Skeletal muscle tissue (tissue), 4 donors: ENCODE measurements at regions not wholly inside any gene's neighbourhood (a gene's known extent, or its start where the extent isn't known, plus 50 kb on each side); places are given as distances from the start of the nearest gene placed in this dataset. TPM values are rescaled to one million over a fixed set of nuclear protein-coding genes. Genes with fewer than 3 reads are reported as not detected.

ENCODE experiments used
- H3K27ac ChIP-seq: one replicate; pipeline ENCODE4 v1.7.0; 2013; ENCODE audit warnings: mild to moderate bottlenecking, low read depth, low read length, inconsistent platforms
- H3K27me3 ChIP-seq, 3 donors: one replicate each; pipeline ENCODE4 v1.7.0; 2013; ENCODE audit warnings: low read length in 3 of 3; ENCODE audit not compliant: control insufficient read depth in 3 of 3, insufficient read depth in 3 of 3
- H3K36me3 ChIP-seq, 3 donors: one replicate each; pipeline ENCODE4 v1.7.0; 2013; ENCODE audit warnings: low read length in 3 of 3; ENCODE audit not compliant: control insufficient read depth in 3 of 3, insufficient read depth in 3 of 3
- H3K4me1 ChIP-seq, 3 donors: one replicate each; pipeline ENCODE4 v1.7.0; 2013; ENCODE audit warnings: low read length in 3 of 3, mild to moderate bottlenecking in 3 of 3; ENCODE audit not compliant: control insufficient read depth in 3 of 3, insufficient read depth in 3 of 3
- H3K4me3 ChIP-seq, 3 donors: one replicate each; pipeline ENCODE4 v1.7.0; 2013; ENCODE audit warnings: low read length in 3 of 3
- H3K9ac ChIP-seq, 3 donors: one replicate each; pipeline ENCODE4 v1.7.0; 2013; ENCODE audit warnings: low read length in 3 of 3, mild to moderate bottlenecking in 3 of 3, moderate library complexity in 2 of 3, low read depth in 1 of 3
- H3K9me3 ChIP-seq, 3 donors: one replicate each; pipeline ENCODE4 v1.7.0; 2013; ENCODE audit warnings: low read length in 3 of 3; ENCODE audit not compliant: control insufficient read depth in 3 of 3
- small RNA-seq: library from RNA; depleted of rRNA; stranded (forward); fragments of <200 nt; gene quantifications from one replicate; pipeline ENCODE3, GENCODE V24; 2014
- donor health status: Osteomylitis.

DNA sequence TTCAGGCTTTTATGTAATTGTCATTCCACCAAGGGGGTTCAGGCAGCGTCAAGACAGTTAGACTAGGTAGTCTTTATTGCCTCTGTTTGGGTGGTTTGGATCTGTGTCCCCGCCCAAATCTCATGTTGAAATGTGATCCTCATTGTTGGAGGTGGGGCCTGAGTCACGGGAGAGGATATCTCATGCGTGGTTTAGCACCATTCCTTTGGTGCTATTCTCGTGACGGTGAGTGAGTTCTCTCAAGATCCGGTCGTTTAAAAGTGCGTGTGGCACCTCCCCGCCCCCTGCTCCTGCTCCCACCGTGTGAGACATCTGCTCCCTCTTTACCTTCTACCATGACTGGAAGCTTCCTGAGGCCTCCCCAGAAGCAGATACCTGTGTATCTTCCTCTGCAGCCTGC, 51.3 kb upstream of the FOXC1 start:
- H3K9ac ChIP-seq, result no peak overlapping the region
- H3K27me3 ChIP-seq, result peaks cover 0 to 4% (median 2%) of the 10 kb centered on the region in 3 donors
- H3K4me3 ChIP-seq, result no peak overlapping the region
- no peaks in the 10 kb centered on the region for H3K36me3 ChIP-seq
- H3K27ac ChIP-seq, result no peak overlapping the region
- peaks cover 4 to 14% (median 7%) of the 10 kb centered on the region in 3 donors for H3K4me1 ChIP-seq
- no peaks in the 10 kb centered on the region for H3K9me3 ChIP-seq

Small RNA genes lying in the stretch of these regions (small RNA-seq; reads per million reads assigned to genes)
- gene RN7SL352P, result not detected
